ENCODE measurements at regions not wholly inside any gene's neighbourhood (a gene's known extent, or its start where the extent isn't known, plus 50 kb on each side); places are given as distances from the start of the nearest gene placed in this dataset.
"Not testable (repeated sequence)": the region's sequence is repeated elsewhere in the genome, so short reads cannot be mapped to it uniquely, and the experiment has no call there.

GRCh38 chr9:78409928-78410510 lies 113.1 kb downstream of the PSAT1 start:
- not testable (repeated sequence) for TF ChIP-seq CTCF, EZH2phosphoT487 (IDR thresholded peaks at IDR 0.05)
